Breast epithelium (tissue), 3 donors: ENCODE measurements at regions not wholly inside any gene's neighbourhood (a gene's known extent, or its start where the extent isn't known, plus 50 kb on each side); places are given as distances from the start of the nearest gene placed in this dataset.

ENCODE experiments used
- POLR2A ChIP-seq: fragments of 450-650 bp; IDR thresholded peaks from one replicate; pipeline ENCODE4 v1.6.1; 2016; ENCODE audit warnings: antibody characterized with exemption, mild to moderate bottlenecking, moderate library complexity
- POLR2AphosphoS5 ChIP-seq, 3 donors: sonication (generic); formaldehyde crosslinking; IDR thresholded peaks; one replicate each; pipeline ENCODE4 v1.6.1; 2017; ENCODE audit warnings: antibody characterized with exemption in 3 of 3
- TF ChIP-seq, protein P1 (sequence below), 3 donors: fragments of 450-650 bp; IDR thresholded peaks; one replicate each; pipeline ENCODE4 v1.5.1; 2016 to 2017; ENCODE audit warnings: antibody characterized with exemption in 3 of 3, mild to moderate bottlenecking in 3 of 3, moderate library complexity in 3 of 3

DNA sequence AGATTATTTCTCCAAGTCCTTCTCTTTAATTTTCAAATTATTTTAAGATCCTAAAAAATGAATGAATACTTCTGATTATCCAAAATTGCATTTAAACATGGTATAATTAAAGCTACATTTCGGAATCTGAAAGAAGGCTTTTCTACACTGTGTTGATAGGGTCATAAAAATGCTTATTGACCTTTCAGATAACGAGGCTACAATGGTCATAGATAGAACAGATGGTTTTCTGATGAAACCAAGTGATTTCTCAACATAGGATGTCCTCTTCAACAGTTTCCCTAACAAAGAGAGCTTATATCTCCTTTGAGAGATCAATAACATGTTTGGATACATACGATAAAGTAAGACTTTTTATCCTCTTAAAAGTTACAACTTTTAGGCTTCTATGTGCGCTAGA is 201.1 kb downstream of the PTH2R start:
- TF ChIP-seq, protein P1, sequence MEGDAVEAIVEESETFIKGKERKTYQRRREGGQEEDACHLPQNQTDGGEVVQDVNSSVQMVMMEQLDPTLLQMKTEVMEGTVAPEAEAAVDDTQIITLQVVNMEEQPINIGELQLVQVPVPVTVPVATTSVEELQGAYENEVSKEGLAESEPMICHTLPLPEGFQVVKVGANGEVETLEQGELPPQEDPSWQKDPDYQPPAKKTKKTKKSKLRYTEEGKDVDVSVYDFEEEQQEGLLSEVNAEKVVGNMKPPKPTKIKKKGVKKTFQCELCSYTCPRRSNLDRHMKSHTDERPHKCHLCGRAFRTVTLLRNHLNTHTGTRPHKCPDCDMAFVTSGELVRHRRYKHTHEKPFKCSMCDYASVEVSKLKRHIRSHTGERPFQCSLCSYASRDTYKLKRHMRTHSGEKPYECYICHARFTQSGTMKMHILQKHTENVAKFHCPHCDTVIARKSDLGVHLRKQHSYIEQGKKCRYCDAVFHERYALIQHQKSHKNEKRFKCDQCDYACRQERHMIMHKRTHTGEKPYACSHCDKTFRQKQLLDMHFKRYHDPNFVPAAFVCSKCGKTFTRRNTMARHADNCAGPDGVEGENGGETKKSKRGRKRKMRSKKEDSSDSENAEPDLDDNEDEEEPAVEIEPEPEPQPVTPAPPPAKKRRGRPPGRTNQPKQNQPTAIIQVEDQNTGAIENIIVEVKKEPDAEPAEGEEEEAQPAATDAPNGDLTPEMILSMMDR (IDR thresholded peaks at IDR 0.05) = no peak
- no peak for TF ChIP-seq POLR2AphosphoS5 (IDR thresholded peaks at IDR 0.05)
- no peak for TF ChIP-seq POLR2A
